ENCODE measurements at regions not wholly inside any gene's neighbourhood (a gene's known extent, or its start where the extent isn't known, plus 50 kb on each side); places are given as distances from the start of the nearest gene placed in this dataset.
"Not testable (repeated sequence)": the region's sequence is repeated elsewhere in the genome, so short reads cannot be mapped to it uniquely, and the experiment has no call there.

DNA sequence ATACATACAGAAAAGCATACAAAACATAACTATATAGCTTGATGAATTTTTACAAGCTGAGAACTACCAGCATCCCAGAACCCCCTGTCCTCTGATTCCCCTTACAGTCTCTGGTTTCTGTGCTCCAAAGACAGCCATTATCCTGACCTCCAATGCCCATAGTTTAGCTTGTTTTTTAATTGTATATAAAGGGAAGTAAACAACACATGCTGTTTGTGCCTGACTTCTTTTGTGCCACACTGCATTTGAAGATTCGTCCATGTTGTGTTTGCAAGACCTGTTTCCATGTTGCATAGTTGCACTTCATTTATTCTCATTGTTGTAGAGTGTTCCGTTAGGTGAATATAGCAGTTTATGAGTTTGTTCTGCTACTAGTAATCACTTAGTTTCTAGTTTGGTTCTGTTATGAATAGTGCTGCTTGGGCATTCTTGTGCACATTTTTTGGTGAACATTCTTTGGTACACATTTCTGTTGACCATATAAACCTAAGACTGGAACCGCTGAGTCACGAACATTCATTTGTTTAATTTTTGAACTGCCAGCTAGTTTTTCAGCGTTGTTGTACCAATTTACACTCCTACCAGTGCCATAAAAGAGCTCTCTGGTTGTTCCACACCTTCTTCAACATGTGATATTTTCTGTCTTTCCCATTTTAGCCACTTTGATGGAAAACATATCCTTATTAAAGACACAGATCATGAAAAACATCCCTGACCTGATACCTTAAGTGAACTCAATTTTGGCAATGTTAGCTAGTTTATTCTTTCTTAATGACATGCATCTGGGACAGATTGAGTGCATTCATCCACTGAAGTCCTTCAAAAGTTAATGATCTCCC, 78.1 kb upstream of the ANXA1 start:
- H3K9me3 Mint-ChIP-seq = peaks cover 4% of the 10 kb centered on the region

DNA sequence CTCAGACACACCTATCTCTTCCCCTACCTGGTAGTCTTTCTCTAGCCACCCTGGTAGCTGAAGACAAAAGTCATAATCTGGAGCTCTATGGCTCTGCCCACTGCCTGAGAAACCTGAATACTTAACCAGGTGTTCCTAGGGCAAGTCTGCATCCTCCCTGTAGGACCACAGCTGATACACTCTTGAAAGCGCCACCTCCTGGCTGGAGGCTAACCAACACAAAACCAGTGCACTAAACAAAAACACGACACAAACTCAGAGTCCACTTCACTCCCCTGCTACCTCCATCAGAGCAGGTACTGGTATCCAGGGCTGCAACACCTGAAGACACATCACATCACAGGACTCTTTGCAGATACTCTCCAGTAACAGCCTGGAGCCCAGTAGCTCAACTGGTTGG, 84.6 kb upstream of the ANXA1 start:
- no peaks in the 10 kb centered on the region for H3K36me3 Mint-ChIP-seq
- no peaks in the 10 kb centered on the region for H3K27me3 Mint-ChIP-seq
- H3K4me1 Mint-ChIP-seq = no peaks in the 10 kb centered on the region
- ATAC-seq = no peak
- H3K9me3 Mint-ChIP-seq = peaks cover 4% of the 10 kb centered on the region
- H3K27ac Mint-ChIP-seq = no peak overlapping the region
- H3K4me3 Mint-ChIP-seq = no peak overlapping the region

More for the DNA sequence above, 78.1 kb upstream of the ANXA1 start:
- Mint-ChIP-seq H3K4me3 (no peak overlapping the region), H3K4me1 (no peaks in the 10 kb centered on the region), H3K36me3 (no peaks in the 10 kb centered on the region), H3K27ac (no peak overlapping the region), H3K27me3 (no peaks in the 10 kb centered on the region)
- ATAC-seq = no peak

DNA sequence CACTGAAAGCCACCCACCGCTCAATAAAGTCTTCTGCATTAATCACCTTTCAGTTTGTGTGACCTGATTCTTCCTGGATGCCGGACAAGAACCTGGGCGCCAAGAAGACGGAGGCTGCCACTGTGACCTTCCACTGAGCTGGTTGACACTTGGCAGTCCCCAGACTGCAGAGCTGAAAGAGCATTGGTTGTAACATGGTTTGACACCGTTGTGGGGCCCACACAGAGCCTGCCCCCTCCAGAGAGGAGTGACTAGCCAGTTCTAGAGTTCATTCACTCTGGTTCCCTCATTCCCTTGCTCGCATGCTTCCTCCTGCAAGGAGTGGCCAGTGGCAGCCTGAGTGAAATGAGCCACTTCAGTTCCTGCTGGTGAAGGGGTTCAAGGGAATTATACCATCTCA, 86.2 kb upstream of the ANXA1 start:
- H3K36me3 Mint-ChIP-seq = no peaks in the 10 kb centered on the region
- H3K4me3 Mint-ChIP-seq = no peak overlapping the region
- no peaks in the 10 kb centered on the region for H3K27me3 Mint-ChIP-seq
- ATAC-seq = no peak
- H3K4me1 Mint-ChIP-seq = no peaks in the 10 kb centered on the region
- H3K9me3 Mint-ChIP-seq = peaks cover 2% of the 10 kb centered on the region
- H3K27ac Mint-ChIP-seq = no peak overlapping the region

DNA sequence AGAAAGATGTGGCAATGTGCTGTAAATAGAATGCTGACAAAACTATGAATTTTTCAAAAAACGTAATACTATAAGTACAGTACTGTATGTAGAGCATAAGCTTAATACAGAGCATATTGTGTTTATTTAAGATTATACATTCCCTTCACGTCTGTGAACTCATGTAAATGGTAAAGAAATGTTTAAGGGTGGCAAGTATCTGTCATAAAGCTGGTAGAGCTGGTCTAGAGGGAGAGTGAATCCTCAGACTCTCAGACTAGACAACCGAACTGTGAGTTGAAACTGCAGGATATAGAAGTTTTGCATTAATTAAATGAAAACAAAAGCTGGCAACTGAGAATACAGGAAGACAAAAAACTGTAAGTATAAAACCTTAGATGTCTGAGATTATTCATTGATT, 87.3 kb upstream of the ANXA1 start:
- Mint-ChIP-seq H3K9me3 (peaks cover under 1% of the 10 kb centered on the region), H3K36me3 (no peaks in the 10 kb centered on the region), H3K4me3 (no peak overlapping the region), H3K27ac (no peak overlapping the region), H3K4me1 (no peaks in the 10 kb centered on the region), H3K27me3 (no peaks in the 10 kb centered on the region)
- ATAC-seq = no peak

DNA sequence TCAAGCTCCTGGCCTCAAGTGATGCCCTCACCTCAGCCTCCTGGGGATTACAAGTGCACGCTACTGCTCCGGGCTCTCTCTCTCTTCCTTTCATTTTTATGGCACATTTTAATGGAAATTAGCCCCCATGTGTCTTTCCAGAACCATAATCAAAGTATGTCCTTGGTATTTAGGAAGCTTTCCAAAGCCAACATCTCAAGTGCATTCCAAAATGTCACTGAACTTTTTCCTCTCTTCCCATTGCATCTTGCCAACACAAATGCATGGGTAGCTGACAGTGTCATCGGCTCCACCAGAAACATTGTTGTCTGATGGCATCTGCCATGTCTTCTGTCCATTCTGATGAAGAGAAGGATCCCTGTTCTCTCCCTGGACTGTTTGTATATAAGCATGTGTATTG, 90.5 kb upstream of the ANXA1 start:
- no peak for ATAC-seq
- Mint-ChIP-seq H3K9me3 (no peaks in the 10 kb centered on the region), H3K36me3 (no peaks in the 10 kb centered on the region), H3K4me1 (no peaks in the 10 kb centered on the region), H3K27me3 (no peaks in the 10 kb centered on the region), H3K4me3 (no peak overlapping the region), H3K27ac (no peak overlapping the region)

DNA sequence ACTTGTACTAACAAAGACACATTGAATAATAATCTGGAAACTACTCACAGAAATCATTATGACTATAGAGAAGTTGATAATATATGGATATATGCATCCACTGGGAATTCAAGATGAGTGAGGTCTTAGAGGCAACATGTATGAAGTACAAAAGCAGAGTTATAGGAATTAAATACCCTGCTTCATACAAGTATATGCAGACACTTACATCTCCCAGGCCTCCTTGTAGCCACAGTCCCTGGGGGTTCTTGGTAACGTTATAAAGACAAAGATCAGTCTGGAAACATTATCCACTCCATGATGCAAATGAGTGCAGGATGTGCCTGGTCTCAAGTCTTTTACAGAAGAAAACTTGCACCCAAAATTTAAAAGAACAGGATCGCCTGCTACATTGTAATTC, 92.4 kb upstream of the ANXA1 start:
- no peak for ATAC-seq
- H3K27ac Mint-ChIP-seq = no peak overlapping the region
- H3K9me3 Mint-ChIP-seq = no peaks in the 10 kb centered on the region
- H3K27me3 Mint-ChIP-seq = no peaks in the 10 kb centered on the region
- no peak overlapping the region for H3K4me3 Mint-ChIP-seq
- no peaks in the 10 kb centered on the region for H3K4me1 Mint-ChIP-seq
- H3K36me3 Mint-ChIP-seq = no peaks in the 10 kb centered on the region

DNA sequence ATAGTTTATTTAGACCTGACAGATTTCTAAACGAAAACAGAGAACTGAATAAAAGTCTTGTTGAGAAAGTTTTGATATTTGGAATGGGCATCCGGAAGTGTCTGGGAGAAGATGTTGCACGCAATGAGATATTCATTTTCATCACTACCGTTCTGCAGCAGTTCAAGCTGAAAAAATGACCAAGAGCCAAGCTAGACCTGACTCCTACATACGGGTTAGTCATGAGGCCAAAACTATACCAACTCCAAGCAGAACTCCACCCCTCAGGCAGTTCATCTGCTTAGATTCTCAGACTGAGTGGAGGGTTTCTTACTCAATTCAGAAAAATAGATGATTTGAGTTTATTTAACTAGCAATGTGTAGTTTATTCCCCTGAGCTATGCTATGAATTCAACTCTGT, 95.4 kb upstream of the ANXA1 start:
- no peak overlapping the region for H3K4me3 Mint-ChIP-seq
- no peaks in the 10 kb centered on the region for H3K36me3 Mint-ChIP-seq
- no peak for ATAC-seq
- no peaks in the 10 kb centered on the region for H3K27me3 Mint-ChIP-seq
- no peaks in the 10 kb centered on the region for H3K9me3 Mint-ChIP-seq
- H3K4me1 Mint-ChIP-seq = no peaks in the 10 kb centered on the region
- no peak overlapping the region for H3K27ac Mint-ChIP-seq

DNA sequence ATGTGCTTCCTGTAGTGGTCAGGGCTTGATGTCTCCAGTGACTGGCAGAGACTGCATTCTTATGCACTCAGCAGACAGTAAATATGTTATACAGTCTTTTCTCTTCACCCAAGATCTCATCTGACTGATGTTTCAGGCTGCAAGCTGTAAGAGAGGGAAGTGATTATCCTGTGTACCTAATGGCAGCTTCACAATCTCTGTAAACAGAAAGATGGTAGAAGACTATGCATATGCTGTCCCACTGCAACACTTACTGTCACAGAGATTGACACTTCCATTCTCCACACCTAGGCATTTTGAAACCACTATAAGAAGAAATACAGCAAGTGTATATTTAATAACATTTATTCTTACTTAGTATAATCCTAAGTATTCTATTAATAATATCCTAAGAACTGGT, 97.6 kb upstream of the ANXA1 start:
- no peaks in the 10 kb centered on the region for H3K36me3 Mint-ChIP-seq
- no peaks in the 10 kb centered on the region for H3K27me3 Mint-ChIP-seq
- H3K4me1 Mint-ChIP-seq = no peaks in the 10 kb centered on the region
- ATAC-seq = no peak
- no peaks in the 10 kb centered on the region for H3K9me3 Mint-ChIP-seq
- no peak overlapping the region for H3K27ac Mint-ChIP-seq
- H3K4me3 Mint-ChIP-seq = no peak overlapping the region

DNA sequence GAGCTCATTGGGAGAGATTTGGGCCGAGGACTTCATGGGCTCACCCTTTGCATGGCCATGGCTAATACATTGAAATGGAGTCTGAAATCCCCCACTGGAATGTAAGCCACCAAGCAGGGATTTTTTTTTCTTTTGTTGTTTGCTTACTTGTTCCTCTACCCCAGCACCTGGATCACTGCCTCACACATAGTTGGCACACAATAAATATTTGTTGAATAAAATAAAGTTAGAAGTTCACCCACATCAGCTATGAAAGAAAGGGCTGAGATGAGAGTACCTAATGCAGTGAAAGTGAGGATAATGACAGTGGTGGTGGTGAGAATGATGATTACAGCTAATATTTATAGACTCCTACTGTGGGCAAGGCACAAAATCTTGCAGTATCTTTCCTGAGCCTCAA, 98.1 kb upstream of the ANXA1 start:
- no peak overlapping the region for H3K4me3 Mint-ChIP-seq
- no peaks in the 10 kb centered on the region for H3K27me3 Mint-ChIP-seq
- no peak overlapping the region for H3K27ac Mint-ChIP-seq
- H3K9me3 Mint-ChIP-seq = no peaks in the 10 kb centered on the region
- H3K4me1 Mint-ChIP-seq = no peaks in the 10 kb centered on the region
- H3K36me3 Mint-ChIP-seq = no peaks in the 10 kb centered on the region
- ATAC-seq = no peak

DNA sequence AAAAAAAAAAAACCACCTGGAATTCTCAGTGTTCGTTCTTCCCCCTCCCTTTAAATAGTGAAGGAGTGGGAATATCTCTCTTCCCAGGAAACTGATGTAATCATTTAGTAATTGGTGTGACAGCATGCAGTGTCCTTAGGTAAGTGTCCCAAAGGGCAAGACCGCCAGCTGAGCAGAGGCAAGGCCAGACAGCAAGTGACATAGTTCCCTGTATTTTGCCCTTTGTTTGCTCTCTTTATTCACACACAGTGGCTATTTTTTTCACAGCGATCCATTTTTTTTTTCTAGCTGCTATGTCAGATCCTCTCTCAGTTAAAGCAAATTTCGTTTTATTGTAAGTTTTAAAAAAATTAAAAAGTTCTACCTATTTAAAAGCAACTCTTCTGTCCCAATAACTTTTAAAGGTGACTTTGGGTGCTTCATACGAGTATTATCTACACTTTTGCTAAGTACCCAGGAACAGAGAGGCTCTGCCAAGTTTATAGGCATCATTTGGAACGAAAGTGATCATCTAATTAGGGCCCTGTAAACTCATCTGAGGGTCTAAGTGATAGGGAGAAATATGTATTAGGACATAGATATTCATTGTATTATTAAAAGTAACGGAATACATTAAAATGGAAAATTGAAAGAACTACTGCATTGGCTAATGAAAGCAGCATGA, 98.2 kb upstream of the ALDH1A1 start:
- no peak for ATAC-seq
- Mint-ChIP-seq H3K9me3 (no peaks in the 10 kb centered on the region), H3K27ac (no peak overlapping the region), H3K27me3 (no peaks in the 10 kb centered on the region), H3K36me3 (no peaks in the 10 kb centered on the region), H3K4me1 (no peaks in the 10 kb centered on the region), H3K4me3 (no peak overlapping the region)

DNA sequence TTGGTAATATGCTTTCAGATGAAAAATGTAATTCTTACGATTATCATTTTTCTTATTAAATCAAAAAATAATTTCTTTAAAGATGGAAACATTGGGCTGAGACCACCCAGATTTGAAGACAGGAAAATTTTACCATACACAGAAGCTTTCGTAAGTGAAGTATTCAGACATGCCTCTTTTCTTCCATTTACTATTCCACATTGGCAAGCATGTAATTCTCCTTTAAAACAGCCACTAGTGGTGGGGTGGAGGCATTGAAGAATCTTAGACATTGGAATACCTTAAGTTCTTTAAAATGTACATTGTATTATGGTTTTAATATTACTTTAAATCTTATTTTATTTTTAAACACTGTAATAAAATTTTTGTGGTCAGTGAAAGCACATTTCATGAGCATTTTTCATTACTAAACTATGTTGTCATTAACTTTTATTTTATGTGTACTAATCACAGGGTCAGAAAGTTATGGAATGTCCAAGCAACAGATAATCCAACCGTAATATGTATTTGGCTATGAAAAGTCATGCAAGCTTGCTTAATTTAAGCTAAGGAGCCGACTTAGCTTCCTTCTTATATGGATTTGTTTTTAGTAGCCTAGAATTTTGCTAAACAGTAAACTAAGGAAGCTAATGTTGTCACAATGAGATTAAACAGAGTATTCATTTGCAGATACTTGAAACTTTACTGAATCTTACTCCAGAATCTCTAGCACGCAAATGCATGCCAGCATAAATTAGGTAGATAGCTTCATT, 97.4 kb upstream of the ALDH1A1 start:
- no peak overlapping the region for H3K27ac Mint-ChIP-seq
- no peak for ATAC-seq
- H3K4me3 Mint-ChIP-seq = no peak overlapping the region
- H3K4me1 Mint-ChIP-seq = no peaks in the 10 kb centered on the region
- H3K27me3 Mint-ChIP-seq = no peaks in the 10 kb centered on the region
- no peaks in the 10 kb centered on the region for H3K36me3 Mint-ChIP-seq
- H3K9me3 Mint-ChIP-seq = no peaks in the 10 kb centered on the region

DNA sequence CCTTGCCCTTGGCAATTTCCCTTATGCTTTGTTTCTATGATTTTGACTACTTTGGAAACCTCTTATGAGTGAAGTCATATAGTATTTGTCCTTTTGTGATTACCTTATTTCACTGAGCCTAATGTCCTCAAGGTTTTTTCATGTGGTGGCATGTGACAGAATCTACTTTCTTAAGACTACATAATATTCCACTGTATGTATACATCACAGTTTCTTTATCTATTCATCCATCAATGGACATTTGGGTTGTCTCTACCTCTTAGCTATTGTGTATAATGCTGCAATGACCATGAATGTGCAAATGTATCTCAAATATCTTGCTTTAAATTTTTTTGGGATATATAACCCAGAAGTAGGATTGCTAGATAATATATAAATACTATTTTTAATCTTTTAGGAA, 96.4 kb upstream of the ALDH1A1 start:
- Mint-ChIP-seq H3K4me1 (no peaks in the 10 kb centered on the region), H3K36me3 (no peaks in the 10 kb centered on the region), H3K27ac (no peak overlapping the region), H3K27me3 (no peaks in the 10 kb centered on the region), H3K9me3 (no peaks in the 10 kb centered on the region), H3K4me3 (no peak overlapping the region)
- no peak for ATAC-seq

DNA sequence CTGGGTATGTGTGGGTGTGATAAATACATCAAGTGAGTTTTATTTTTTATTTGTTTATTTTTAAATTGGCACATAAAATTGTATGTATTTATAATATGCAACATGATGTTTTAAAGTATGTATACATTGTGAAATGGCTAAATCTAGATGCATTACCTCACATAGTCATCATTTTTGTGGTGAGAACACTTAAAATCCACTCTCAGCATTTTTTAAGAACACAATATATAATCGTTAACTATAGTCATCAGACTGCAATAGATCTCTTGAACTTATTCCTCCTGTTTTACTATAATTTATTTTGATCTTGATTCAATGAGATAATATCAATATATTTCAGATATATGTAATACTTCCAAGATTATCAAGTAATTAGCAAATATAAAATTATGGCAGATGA, 93.9 kb upstream of the ALDH1A1 start:
- H3K27me3 Mint-ChIP-seq = no peaks in the 10 kb centered on the region
- H3K27ac Mint-ChIP-seq = no peak overlapping the region
- H3K4me1 Mint-ChIP-seq = no peaks in the 10 kb centered on the region
- no peak for ATAC-seq
- H3K36me3 Mint-ChIP-seq = no peaks in the 10 kb centered on the region
- H3K9me3 Mint-ChIP-seq = no peaks in the 10 kb centered on the region
- no peak overlapping the region for H3K4me3 Mint-ChIP-seq

DNA sequence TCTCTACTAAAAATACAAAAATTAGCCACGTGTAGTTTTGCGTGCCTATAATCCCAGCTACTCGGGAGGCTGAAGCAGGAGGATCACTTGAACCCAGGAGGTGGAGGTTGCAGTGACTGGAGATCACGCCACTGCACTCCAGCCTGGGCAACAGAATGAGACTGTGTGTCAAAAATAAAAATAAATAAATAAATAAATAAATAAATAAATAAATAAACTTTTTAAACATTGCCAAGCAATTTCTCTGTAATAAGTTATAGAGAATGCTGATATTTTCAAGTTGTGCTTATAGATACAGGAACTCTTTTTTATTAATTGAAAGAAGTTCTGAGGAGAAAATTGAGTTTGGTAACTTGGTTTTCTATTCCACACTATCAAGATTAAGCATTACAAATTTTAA, 91.9 kb upstream of the ALDH1A1 start:
- H3K9me3 Mint-ChIP-seq, ATAC-seq, H3K27me3 Mint-ChIP-seq, H3K27ac Mint-ChIP-seq, H3K4me3 Mint-ChIP-seq, H3K36me3 Mint-ChIP-seq, H3K4me1 Mint-ChIP-seq: not testable (repeated sequence)

DNA sequence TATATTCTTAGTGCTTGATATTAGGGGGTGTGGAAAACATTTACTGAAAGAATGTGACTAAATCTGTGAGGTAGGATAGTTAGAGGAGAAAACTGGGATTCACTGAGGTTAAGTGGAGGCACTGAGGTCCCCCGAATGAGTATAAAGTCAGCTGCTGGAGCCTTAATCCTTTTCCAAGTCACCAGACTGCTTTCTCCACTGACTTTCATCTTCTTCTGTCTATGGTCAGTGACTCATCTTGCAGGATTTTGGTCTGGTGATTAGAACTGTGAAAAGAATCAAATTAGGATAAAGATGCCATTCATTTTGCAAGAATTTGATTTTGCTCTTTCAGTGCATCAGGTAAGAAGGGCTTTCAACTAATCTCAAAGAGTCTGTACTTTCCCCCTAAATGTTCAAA, 89.3 kb upstream of the ALDH1A1 start:
- no peaks in the 10 kb centered on the region for H3K9me3 Mint-ChIP-seq
- H3K4me1 Mint-ChIP-seq = no peaks in the 10 kb centered on the region
- no peaks in the 10 kb centered on the region for H3K36me3 Mint-ChIP-seq
- ATAC-seq = no peak
- H3K27me3 Mint-ChIP-seq = no peaks in the 10 kb centered on the region
- no peak overlapping the region for H3K4me3 Mint-ChIP-seq
- no peak overlapping the region for H3K27ac Mint-ChIP-seq
